GM19372 (cell line): ENCODE measurements at regions not wholly inside any gene's neighbourhood (a gene's known extent, or its start where the extent isn't known, plus 50 kb on each side); places are given as distances from the start of the nearest gene placed in this dataset.

ENCODE experiments used
- ATAC-seq: cut with Tn5 transposase; IDR thresholded peaks from one replicate; pipeline ENCODE4 v1.9.1; 2021; ENCODE audit warnings: mild to moderate bottlenecking, low read depth, moderate library complexity; ENCODE audit not compliant: unreplicated experiment

- no peak for ATAC-seq
Measured at GRCh38 chr11:98964146-98964545, 56.6 kb upstream of the CNTN5 start.

GRCh38 chr11:98965358-98965757 is 55.4 kb upstream of the CNTN5 start:
- ATAC-seq: no peak

- no peak for ATAC-seq
Measured at GRCh38 chr11:98965775-98966174, 55.0 kb upstream of the CNTN5 start.

- no peak for ATAC-seq
Measured at GRCh38 chr11:98967005-98967404, 53.7 kb upstream of the CNTN5 start.
